Activated T-cell treated with anti-CD3 and anti-CD28 coated beads, Interleukin-2, amount 50 U/mL, for 4 hours (primary cell): ENCODE measurements at regions not wholly inside any gene's neighbourhood (a gene's known extent, or its start where the extent isn't known, plus 50 kb on each side); places are given as distances from the start of the nearest gene placed in this dataset.

Source experiments
- ATAC-seq, 2 donors: fragments of 200-7000 bp; cut with Tn5 transposase; one replicate each; pipeline ENCODE4 v1.10.0; 2021
- DNase-seq: peaks from one replicate; pipeline ENCODE4 v3.0.0-alpha.2; 2020
- H3K27me3 Mint-ChIP-seq: one replicate; pipeline ENCODE4 v1.8.0; 2021; ENCODE audit warnings: low read depth, mixed read lengths
- H3K36me3 Mint-ChIP-seq: one replicate; pipeline ENCODE4 v1.8.0; 2022; ENCODE audit warnings: mixed read lengths; ENCODE audit not compliant: insufficient read depth
- H3K4me1 Mint-ChIP-seq: one replicate; pipeline ENCODE4 v1.8.0; 2021; ENCODE audit warnings: low read depth, mixed read lengths
- H3K4me3 Mint-ChIP-seq: one replicate; pipeline ENCODE4 v1.8.0; 2021; ENCODE audit warnings: mild to moderate bottlenecking, moderate library complexity, mixed read lengths
- H3K9me3 Mint-ChIP-seq: one replicate; pipeline ENCODE4 v1.8.0; 2021; ENCODE audit warnings: mixed read lengths

GRCh38 chr7:127530148-127530547 lies 55.2 kb downstream of the GCC1 start:
- peaks cover 32% of the 10 kb centered on the region for H3K27me3 Mint-ChIP-seq
- H3K4me1 Mint-ChIP-seq, result no peaks in the 10 kb centered on the region
- H3K4me3 Mint-ChIP-seq, result no peak overlapping the region
- H3K9me3 Mint-ChIP-seq, result peaks cover 5% of the 10 kb centered on the region
- DNase-seq (no peak), ATAC-seq (no peak)
- no peaks in the 10 kb centered on the region for H3K36me3 Mint-ChIP-seq

- Mint-ChIP-seq H3K36me3 (no peaks in the 10 kb centered on the region), H3K4me1 (no peaks in the 10 kb centered on the region), H3K27me3 (peaks cover 30% of the 10 kb centered on the region)
Measured at GRCh38 chr7:127527561-127527960, 57.8 kb downstream of the GCC1 start.

GRCh38 chr7:127525866-127526480 lies 59.4 kb downstream of the GCC1 start:
- no peak for DNase-seq
- no peaks in the 10 kb centered on the region for H3K4me1 Mint-ChIP-seq
- ATAC-seq, result no peak
- peaks cover 41% of the 10 kb centered on the region for H3K27me3 Mint-ChIP-seq
- H3K9me3 Mint-ChIP-seq, result peaks cover 8% of the 10 kb centered on the region
- no peak overlapping the region for H3K4me3 Mint-ChIP-seq
- H3K36me3 Mint-ChIP-seq, result no peaks in the 10 kb centered on the region

More at GRCh38 chr7:127527561-127527960, 57.8 kb downstream of the GCC1 start:
- Mint-ChIP-seq H3K4me3 (no peak overlapping the region), H3K9me3 (peaks cover 5% of the 10 kb centered on the region)
- DNase-seq, result no peak
- no peak for ATAC-seq

- no peaks in the 10 kb centered on the region for H3K36me3 Mint-ChIP-seq
- H3K27me3 Mint-ChIP-seq, result peaks cover 21% of the 10 kb centered on the region
- no peak overlapping the region for H3K4me3 Mint-ChIP-seq
- no peaks in the 10 kb centered on the region for H3K9me3 Mint-ChIP-seq
- no peaks in the 10 kb centered on the region for H3K4me1 Mint-ChIP-seq
- ATAC-seq (no peak), DNase-seq (no peak)
Measured at GRCh38 chr7:127516320-127516719, 69.1 kb downstream of the GCC1 start.

GRCh38 chr7:127514499-127514898 lies 70.9 kb downstream of the GCC1 start:
- H3K9me3 Mint-ChIP-seq, result no peaks in the 10 kb centered on the region
- H3K27me3 Mint-ChIP-seq, result peaks cover 13% of the 10 kb centered on the region
- H3K4me3 Mint-ChIP-seq, result no peak overlapping the region
- H3K4me1 Mint-ChIP-seq, result no peaks in the 10 kb centered on the region
- H3K36me3 Mint-ChIP-seq, result no peaks in the 10 kb centered on the region
- ATAC-seq (peak in 1 of 2 donors; percentile 62), DNase-seq (no peak)

DNA sequence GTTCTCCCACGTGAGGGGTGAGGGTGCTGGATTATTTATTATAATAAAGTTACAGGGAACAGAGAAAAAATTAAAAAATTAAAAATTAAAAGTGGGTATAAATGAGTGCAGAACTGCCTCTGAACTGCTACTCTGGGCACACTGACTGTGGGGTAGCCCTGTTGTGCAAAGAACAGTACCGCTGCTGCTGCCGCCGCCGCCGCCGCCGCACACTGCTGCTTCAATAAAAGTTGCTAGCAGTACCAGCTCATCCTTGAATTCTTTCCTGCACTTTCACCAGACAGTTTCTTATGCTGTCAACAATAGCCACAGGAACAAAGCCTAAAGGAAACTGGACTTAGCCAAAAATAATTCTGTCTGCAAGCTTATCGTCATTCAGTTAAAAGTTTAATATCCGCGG lies 72.1 kb downstream of the GCC1 start:
- Mint-ChIP-seq H3K4me1 (no peaks in the 10 kb centered on the region), H3K4me3 (no peak overlapping the region), H3K36me3 (no peaks in the 10 kb centered on the region), H3K27me3 (peaks cover 10% of the 10 kb centered on the region), H3K9me3 (no peaks in the 10 kb centered on the region)
- ATAC-seq (no peak), DNase-seq (no peak)

DNA sequence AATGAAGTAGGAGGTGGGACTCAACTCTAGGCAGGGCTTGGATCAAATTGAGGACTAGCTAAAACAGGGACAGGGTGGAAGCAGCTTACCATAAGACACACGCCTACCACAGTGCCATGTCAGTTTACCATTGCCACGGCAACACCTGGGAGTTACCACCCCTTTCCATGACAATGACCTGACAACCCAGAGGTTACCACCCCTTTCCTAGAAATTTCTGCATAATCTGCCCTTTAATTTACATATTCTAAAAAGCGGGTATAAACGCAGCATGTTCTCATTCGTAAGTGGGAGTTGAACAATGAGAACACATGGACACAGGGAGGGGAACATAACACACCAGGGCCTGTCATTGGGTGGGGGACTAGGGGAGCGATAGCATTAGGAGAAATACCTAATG lies 72.7 kb downstream of the GCC1 start:
- H3K27me3 Mint-ChIP-seq, result peaks cover 12% of the 10 kb centered on the region
- H3K4me1 Mint-ChIP-seq, result no peaks in the 10 kb centered on the region
- no peak overlapping the region for H3K4me3 Mint-ChIP-seq
- no peaks in the 10 kb centered on the region for H3K9me3 Mint-ChIP-seq
- ATAC-seq (no peak), DNase-seq (no peak)
- no peaks in the 10 kb centered on the region for H3K36me3 Mint-ChIP-seq

DNA sequence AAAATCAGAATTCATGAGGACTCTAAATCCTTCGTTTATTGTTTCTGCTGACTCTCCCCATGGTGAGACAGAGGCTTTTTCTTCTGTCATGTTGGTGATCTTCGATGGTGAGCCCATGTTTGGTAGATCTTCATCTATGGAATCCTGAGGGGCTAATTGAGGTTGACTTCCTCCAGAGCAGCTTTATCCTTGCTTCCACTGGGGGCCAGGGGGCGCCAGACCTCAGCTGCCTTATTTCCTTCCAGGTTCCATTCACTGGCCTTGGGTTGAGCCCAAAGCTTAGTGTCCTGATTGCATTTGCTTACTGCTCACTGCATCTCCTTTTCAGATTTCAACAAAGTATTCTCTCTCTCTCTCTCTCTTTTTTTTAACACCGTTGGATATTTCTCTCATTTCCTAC lies 80.7 kb downstream of the GCC1 start:
- Mint-ChIP-seq H3K27me3 (peaks cover 19% of the 10 kb centered on the region), H3K4me3 (no peak overlapping the region)
- no peak for ATAC-seq

GRCh38 chr7:127501817-127502216 lies 83.6 kb downstream of the GCC1 start:
- DNase-seq (no peak), ATAC-seq (no peak)
- Mint-ChIP-seq H3K27me3 (peaks cover 12% of the 10 kb centered on the region), H3K4me3 (no peak overlapping the region), H3K36me3 (no peaks in the 10 kb centered on the region), H3K9me3 (no peaks in the 10 kb centered on the region), H3K4me1 (no peaks in the 10 kb centered on the region)

More for the DNA sequence above, 80.7 kb downstream of the GCC1 start:
- no peaks in the 10 kb centered on the region for H3K4me1 Mint-ChIP-seq
- no peaks in the 10 kb centered on the region for H3K9me3 Mint-ChIP-seq
- peak; percentile 7 for DNase-seq
- no peaks in the 10 kb centered on the region for H3K36me3 Mint-ChIP-seq

GRCh38 chr7:127487381-127487780 lies 94.9 kb upstream of the ZNF800 start:
- no peaks in the 10 kb centered on the region for H3K36me3 Mint-ChIP-seq
- H3K9me3 Mint-ChIP-seq, result no peaks in the 10 kb centered on the region
- peaks cover 28% of the 10 kb centered on the region for H3K27me3 Mint-ChIP-seq
- peaks cover 11% of the 10 kb centered on the region for H3K4me1 Mint-ChIP-seq
- ATAC-seq (no peak), DNase-seq (no peak)
- no peak overlapping the region for H3K4me3 Mint-ChIP-seq

GRCh38 chr7:127486654-127487053 lies 94.1 kb upstream of the ZNF800 start:
- Mint-ChIP-seq H3K9me3 (no peaks in the 10 kb centered on the region), H3K4me3 (no peak overlapping the region), H3K27me3 (peaks cover 28% of the 10 kb centered on the region), H3K36me3 (no peaks in the 10 kb centered on the region), H3K4me1 (peaks cover 11% of the 10 kb centered on the region)
- DNase-seq, result no peak
- ATAC-seq, result peak in 1 of 2 donors; percentile 32

GRCh38 chr7:127485482-127485881 lies 93.0 kb upstream of the ZNF800 start:
- Mint-ChIP-seq H3K4me1 (peaks cover 11% of the 10 kb centered on the region), H3K36me3 (no peaks in the 10 kb centered on the region), H3K27me3 (peaks cover 23% of the 10 kb centered on the region), H3K9me3 (no peaks in the 10 kb centered on the region), H3K4me3 (no peak overlapping the region)
- ATAC-seq (no peak), DNase-seq (no peak)

GRCh38 chr7:127484954-127485353 lies 92.4 kb upstream of the ZNF800 start:
- DNase-seq (no peak), ATAC-seq (no peak)
- Mint-ChIP-seq H3K4me1 (peaks cover 11% of the 10 kb centered on the region), H3K9me3 (no peaks in the 10 kb centered on the region), H3K36me3 (no peaks in the 10 kb centered on the region), H3K27me3 (peaks cover 19% of the 10 kb centered on the region), H3K4me3 (peak overlapping the region; percentile 25)

GRCh38 chr7:127478461-127478860 lies 86.0 kb upstream of the ZNF800 start:
- peaks cover 25% of the 10 kb centered on the region for H3K27me3 Mint-ChIP-seq
- no peak for DNase-seq
- peaks cover 10% of the 10 kb centered on the region for H3K4me1 Mint-ChIP-seq
- no peaks in the 10 kb centered on the region for H3K36me3 Mint-ChIP-seq
- H3K4me3 Mint-ChIP-seq, result no peak overlapping the region
- ATAC-seq, result no peak
- no peaks in the 10 kb centered on the region for H3K9me3 Mint-ChIP-seq

DNA sequence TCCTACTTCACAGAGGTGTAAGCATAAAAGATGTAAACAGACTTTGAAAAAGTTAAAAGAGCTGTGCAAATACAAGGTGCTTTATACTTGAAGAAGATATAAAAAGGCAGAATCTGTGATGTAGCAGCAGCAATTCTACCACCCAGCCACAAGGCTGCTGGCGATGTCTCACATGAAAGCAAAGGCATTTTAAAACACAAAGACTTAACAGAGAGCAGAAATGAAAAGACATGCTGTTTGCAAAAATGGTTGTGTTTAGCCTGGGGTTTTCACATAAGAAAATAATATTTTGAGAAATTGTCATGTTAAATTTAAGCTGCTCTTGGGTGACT lies 85.5 kb upstream of the ZNF800 start:
- Mint-ChIP-seq H3K9me3 (no peaks in the 10 kb centered on the region), H3K4me3 (no peak overlapping the region), H3K4me1 (peaks cover 10% of the 10 kb centered on the region), H3K27me3 (peaks cover 26% of the 10 kb centered on the region), H3K36me3 (no peaks in the 10 kb centered on the region)
- no peak for DNase-seq
- no peak for ATAC-seq
